Keratinocyte (primary cell): ENCODE measurements at regions not wholly inside any gene's neighbourhood (a gene's known extent, or its start where the extent isn't known, plus 50 kb on each side); places are given as distances from the start of the nearest gene placed in this dataset.

Experiments used
- EZH2 ChIP-seq: IDR thresholded peaks from one replicate; pipeline ENCODE4 v1.6.1; 2012; ENCODE audit warnings: inconsistent platforms, mild to moderate bottlenecking, low read length, moderate library complexity
- TF ChIP-seq, protein P1 (sequence below), 3 experiments: IDR thresholded peaks in 1 of 3; conservative IDR thresholded peaks in 1 of 3; optimal IDR thresholded peaks in 1 of 3; 2 replicates in 2 of 3; 3 replicates in 1 of 3; pipeline versions ENCODE3 to v1.5.1; 2011; ENCODE audit warnings: low read length in 3 of 3, mild to moderate bottlenecking in 3 of 3, moderate library complexity in 2 of 3, control low read depth in 1 of 3, inconsistent platforms in 1 of 3; ENCODE audit not compliant: insufficient read depth in 2 of 3; ENCODE audit errors: extremely low read depth in 1 of 3

DNA sequence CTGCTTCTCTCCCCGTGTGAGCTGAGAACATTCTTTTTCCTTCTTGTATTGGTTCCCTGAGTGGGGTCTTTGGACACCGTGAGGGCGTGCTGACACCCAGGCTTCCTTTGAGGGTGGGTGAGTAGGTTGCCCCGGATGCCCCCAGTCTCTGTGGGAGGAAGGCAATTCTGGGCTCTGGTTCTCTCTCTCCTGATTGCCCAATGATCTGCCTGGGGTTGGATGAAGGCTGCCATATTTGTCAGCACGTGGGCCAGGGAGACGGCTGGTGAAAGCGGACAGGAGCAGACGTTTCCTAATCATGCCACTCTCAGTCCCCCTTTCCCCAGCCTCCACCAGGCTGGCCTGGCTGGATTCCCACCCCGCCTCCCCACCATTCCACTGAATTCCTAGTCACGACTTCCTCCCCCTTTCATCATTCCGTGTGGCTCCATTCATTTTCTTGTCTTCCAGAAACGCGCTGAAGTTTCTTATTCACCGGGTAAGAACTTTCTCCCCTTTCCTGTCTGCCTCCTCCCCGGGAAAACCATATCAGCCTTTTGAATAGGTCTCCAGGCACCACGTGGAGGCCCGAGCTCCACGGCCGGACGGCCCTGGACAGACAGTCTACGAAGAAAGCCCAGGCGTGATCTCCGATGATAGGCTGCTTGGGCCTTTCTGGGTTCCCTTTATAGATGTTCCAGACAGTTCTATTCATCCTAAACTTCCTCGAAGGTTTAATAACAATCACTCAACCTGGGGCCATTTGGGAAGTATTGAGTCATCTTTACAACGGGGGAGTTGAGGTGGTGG is 98.7 kb upstream of the NPTX2 start:
- TF ChIP-seq, protein P1, sequence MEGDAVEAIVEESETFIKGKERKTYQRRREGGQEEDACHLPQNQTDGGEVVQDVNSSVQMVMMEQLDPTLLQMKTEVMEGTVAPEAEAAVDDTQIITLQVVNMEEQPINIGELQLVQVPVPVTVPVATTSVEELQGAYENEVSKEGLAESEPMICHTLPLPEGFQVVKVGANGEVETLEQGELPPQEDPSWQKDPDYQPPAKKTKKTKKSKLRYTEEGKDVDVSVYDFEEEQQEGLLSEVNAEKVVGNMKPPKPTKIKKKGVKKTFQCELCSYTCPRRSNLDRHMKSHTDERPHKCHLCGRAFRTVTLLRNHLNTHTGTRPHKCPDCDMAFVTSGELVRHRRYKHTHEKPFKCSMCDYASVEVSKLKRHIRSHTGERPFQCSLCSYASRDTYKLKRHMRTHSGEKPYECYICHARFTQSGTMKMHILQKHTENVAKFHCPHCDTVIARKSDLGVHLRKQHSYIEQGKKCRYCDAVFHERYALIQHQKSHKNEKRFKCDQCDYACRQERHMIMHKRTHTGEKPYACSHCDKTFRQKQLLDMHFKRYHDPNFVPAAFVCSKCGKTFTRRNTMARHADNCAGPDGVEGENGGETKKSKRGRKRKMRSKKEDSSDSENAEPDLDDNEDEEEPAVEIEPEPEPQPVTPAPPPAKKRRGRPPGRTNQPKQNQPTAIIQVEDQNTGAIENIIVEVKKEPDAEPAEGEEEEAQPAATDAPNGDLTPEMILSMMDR (optimal IDR thresholded peaks at IDR 0.05 in 1 of 3, IDR thresholded peaks at IDR 0.05 in 1 of 3, conservative IDR thresholded peaks at IDR 0.05 in 1 of 3; ENCODE audit: extremely low read depth in 1 of 3, insufficient read depth in 2 of 3, low read length in 3 of 3), result no peak
- TF ChIP-seq EZH2, result no peak
